MCF 10A (cell line): ENCODE measurements at regions not wholly inside any gene's neighbourhood (a gene's known extent, or its start where the extent isn't known, plus 50 kb on each side); places are given as distances from the start of the nearest gene placed in this dataset.
A peak's percentile ranks its signal among the peaks of the same experiment; 100 is the strongest.

Experiments used
- BruUV-seq: library from RNA; stranded (reverse); fragments of 400-500 nt; replicated peaks from 2 replicates; lab custom pipeline; 2021; lab: Mats Ljungman, UMichigan
- CTCF ChIA-PET: fragments of 300-600 bp; sonication (Branson Sonifier 250); formaldehyde crosslinking; extraction: SDS; loops from one replicate; lab custom pipeline; 2021; ENCODE audit warnings: antibody characterized with exemption, inconsistent platforms; lab: Yijun Ruan, JAX
- POLR2A ChIA-PET: fragments of 300-600, 350-650 bp; sonication (Branson Sonifier 250); formaldehyde crosslinking; extraction: SDS; loops from one replicate; lab custom pipeline; 2020; ENCODE audit warnings: antibody characterized with exemption, inconsistent platforms; lab: Yijun Ruan, JAX
- DNase-seq: peaks from one replicate; pipeline ENCODE4 v3.0.0-alpha.2; 2018; ENCODE audit not compliant: unreplicated experiment
- H3K27ac Mint-ChIP-seq: one replicate; pipeline ENCODE4 v1.8.0; 2022; ENCODE audit warnings: mild to moderate bottlenecking, low read depth, mixed read lengths; ENCODE audit not compliant: unreplicated experiment
- H3K27me3 Mint-ChIP-seq: one replicate; pipeline ENCODE4 v1.8.0; 2022; ENCODE audit warnings: mixed read lengths; ENCODE audit not compliant: insufficient read depth, unreplicated experiment
- H3K36me3 Mint-ChIP-seq: one replicate; pipeline ENCODE4 v1.8.0; 2022; ENCODE audit warnings: mild to moderate bottlenecking, moderate library complexity, mixed read lengths; ENCODE audit not compliant: insufficient read depth, unreplicated experiment
- H3K4me1 Mint-ChIP-seq: one replicate; pipeline ENCODE4 v1.8.0; 2022; ENCODE audit warnings: mixed read lengths; ENCODE audit not compliant: insufficient read depth, unreplicated experiment
- H3K4me3 Mint-ChIP-seq: one replicate; pipeline ENCODE4 v1.8.0; 2022; ENCODE audit warnings: mild to moderate bottlenecking, moderate library complexity, mixed read lengths; ENCODE audit not compliant: unreplicated experiment
- H3K9me3 Mint-ChIP-seq: one replicate; pipeline ENCODE4 v1.8.0; 2022; ENCODE audit warnings: mixed read lengths; ENCODE audit not compliant: unreplicated experiment
- CTCF ChIP-seq: fragments of 200-600 bp; IDR thresholded peaks from one replicate; pipeline ENCODE4 v1.8.0; 2022; ENCODE audit warnings: antibody characterized with exemption, mild to moderate bottlenecking; ENCODE audit not compliant: unreplicated experiment
- intact Hi-C: fragments of 100-400 bp; cut with micrococcal nuclease; formaldehyde crosslinking; loops from 2 replicates; pipeline ENCODE4 v1.14.1; 2022

- no TSS peak for BruUV-seq
- H3K36me3 Mint-ChIP-seq, result no peaks in the 10 kb centered on the region
- intact Hi-C loops, result no loop called here
- no peak for TF ChIP-seq CTCF
- no peak overlapping the region for H3K4me3 Mint-ChIP-seq
- POLR2A ChIA-PET, result no interaction called here
- H3K27ac Mint-ChIP-seq, result no peak overlapping the region
- CTCF ChIA-PET, result interaction anchor here (0.5 to 0.7 kb wide), 2 partner anchors 141 to 1117 kb away, joined by 3 to 4 read pairs; no protein-coding TSS in a partner anchor
- H3K4me1 Mint-ChIP-seq, result peaks cover 6% of the 10 kb centered on the region
- H3K9me3 Mint-ChIP-seq, result no peaks in the 10 kb centered on the region
- H3K27me3 Mint-ChIP-seq, result peaks cover 16% of the 10 kb centered on the region
- peak; percentile 9 for DNase-seq
These were observed 417.5 kb upstream of the ADAMTSL1 start for GRCh38 chr9:18056269-18056992.

GRCh38 chr9:18056993-18057369 is 417.0 kb upstream of the ADAMTSL1 start:
- Mint-ChIP-seq H3K27me3 (peaks cover 16% of the 10 kb centered on the region), H3K4me3 (no peak overlapping the region), H3K27ac (no peak overlapping the region), H3K36me3 (no peaks in the 10 kb centered on the region), H3K9me3 (no peaks in the 10 kb centered on the region), H3K4me1 (peaks cover 6% of the 10 kb centered on the region)
- DNase-seq, result no peak
- ChIA-PET CTCF (no interaction called here), POLR2A (no interaction called here)
- no peak for TF ChIP-seq CTCF
- BruUV-seq, result no TSS peak
- intact Hi-C loops, result no loop called here

- ChIA-PET POLR2A (no interaction called here), CTCF (interaction anchor here (1.3 to 1.5 kb wide), 2 partner anchors 155 to 248 kb away, joined by 3 read pairs; no protein-coding TSS in a partner anchor)
- H3K9me3 Mint-ChIP-seq, result no peaks in the 10 kb centered on the region
- no TSS peak for BruUV-seq
- peaks cover 25% of the 10 kb centered on the region for H3K27me3 Mint-ChIP-seq
- no peak overlapping the region for H3K27ac Mint-ChIP-seq
- peaks cover 6% of the 10 kb centered on the region for H3K4me1 Mint-ChIP-seq
- no peaks in the 10 kb centered on the region for H3K36me3 Mint-ChIP-seq
- intact Hi-C loops, result no loop called here
- H3K4me3 Mint-ChIP-seq, result no peak overlapping the region
- no peak for TF ChIP-seq CTCF
- no peak for DNase-seq
These were observed 415.1 kb upstream of the ADAMTSL1 start for GRCh38 chr9:18058564-18059442.

GRCh38 chr9:18059447-18059846 is 414.5 kb upstream of the ADAMTSL1 start:
- TF ChIP-seq CTCF, result no peak
- intact Hi-C loops, result no loop called here
- no peak for DNase-seq
- ChIA-PET CTCF (interaction anchor here (1.3 to 1.5 kb wide), 2 partner anchors 186 to 249 kb away, joined by 3 to 4 read pairs; no protein-coding TSS in a partner anchor), POLR2A (no interaction called here)
- H3K4me1 Mint-ChIP-seq, result peaks cover 6% of the 10 kb centered on the region
- H3K4me3 Mint-ChIP-seq, result no peak overlapping the region
- no TSS peak for BruUV-seq
- no peaks in the 10 kb centered on the region for H3K9me3 Mint-ChIP-seq
- H3K27me3 Mint-ChIP-seq, result peaks cover 32% of the 10 kb centered on the region
- no peaks in the 10 kb centered on the region for H3K36me3 Mint-ChIP-seq
- no peak overlapping the region for H3K27ac Mint-ChIP-seq
